ENCODE measurements at regions not wholly inside any gene's neighbourhood (a gene's known extent, or its start where the extent isn't known, plus 50 kb on each side); places are given as distances from the start of the nearest gene placed in this dataset.
"Not testable (repeated sequence)": the region's sequence is repeated elsewhere in the genome, so short reads cannot be mapped to it uniquely, and the experiment has no call there.

DNA sequence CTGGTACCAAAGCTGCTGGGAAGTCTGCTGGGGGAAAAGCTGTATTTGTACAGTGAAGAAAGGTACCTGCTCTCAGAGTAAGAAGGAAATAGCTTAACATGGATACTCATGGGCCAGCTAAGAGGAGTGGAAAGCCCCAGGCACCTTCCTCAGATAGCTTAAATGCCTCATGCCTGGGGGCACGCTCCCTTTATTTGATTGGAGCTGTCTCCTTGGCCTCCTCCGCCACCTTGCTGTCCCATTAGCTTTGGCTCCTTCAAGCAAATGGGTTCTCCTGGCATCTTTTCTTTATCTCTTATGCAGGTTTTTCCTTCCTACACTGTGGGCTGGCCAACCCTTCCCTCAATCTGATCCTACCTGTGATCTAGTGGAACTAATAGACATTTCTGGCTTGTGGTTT lies 318.5 kb downstream of the SH2D4B start:
- Histone ChIP-seq H3K9me3 (ENCODE audit: control insufficient read depth, insufficient read depth, low read length) (peaks cover 8% of the 10 kb centered on the region), H4K5ac (ENCODE audit: low read depth, low read length) (no peak overlapping the region), H3K4me3 (ENCODE audit: insufficient read depth, low read depth, low read length) (no peak overlapping the region), H2BK15ac (ENCODE audit: low read depth, low read length) (no peak overlapping the region), H2AK9ac (replicated peaks; ENCODE audit: low read depth, low read length, poor library complexity) (no peak overlapping the region), H3K27me3 (ENCODE audit: control insufficient read depth, insufficient read depth, low read length) (no peaks in the 10 kb centered on the region), H2BK5ac (ENCODE audit: low read depth, low read length, poor library complexity, severe bottlenecking) (no peak overlapping the region), H3K79me1 (ENCODE audit: low read depth in 1 of 2, low read length in 2 of 2) (no peaks in the 10 kb centered on the region), H3K9ac (ENCODE audit: low read depth, low read length) (no peak overlapping the region), H3K4ac (ENCODE audit: low read depth, low read length) (no peak overlapping the region), H2AFZ (replicated peaks; ENCODE audit: low read length, poor library complexity) (no peak overlapping the region), H2AK5ac (ENCODE audit: low read depth, low read length) (no peak overlapping the region), H3K56ac (ENCODE audit: extremely low read depth, insufficient read depth, low read length) (no peak overlapping the region), H3K4me2 (ENCODE audit: low read depth, low read length) (no peak overlapping the region), H4K91ac (ENCODE audit: insufficient read depth, low read depth, low read length) (no peak overlapping the region), H4K20me1 (ENCODE audit: insufficient read depth, low read length) (no peaks in the 10 kb centered on the region), H2BK20ac (ENCODE audit: low read depth, low read length) (no peak overlapping the region), H3K23ac (ENCODE audit: low read depth, low read length) (no peak overlapping the region), H3K36me3 (ENCODE audit: control insufficient read depth, insufficient read depth, low read length) (no peaks in the 10 kb centered on the region), H3K9me1 (ENCODE audit: insufficient read depth, low read length) (no peaks in the 10 kb centered on the region), H3K4me1 (ENCODE audit: control insufficient read depth, insufficient read depth, low read length) (no peaks in the 10 kb centered on the region), H4K8ac (ENCODE audit: low read depth in 2 of 2, low read length in 2 of 2) (no peak overlapping the region), H3K18ac (ENCODE audit: low read depth, low read length) (no peak overlapping the region), H3K27ac (ENCODE audit: insufficient read depth, low read length) (no peak overlapping the region), H2BK120ac (ENCODE audit: low read depth, low read length) (no peak overlapping the region), H3K14ac (replicated peaks; ENCODE audit: low read depth, low read length) (no peak overlapping the region)
- in situ Hi-C loops (cut with MboI; ENCODE audit: low sequenced_read_pairs) (no loop called here), intact Hi-C loops (cut with micrococcal nuclease) (no loop called here), dilution Hi-C loops (cut with HindIII; ENCODE audit: low sequenced_read_pairs, unreplicated experiment) (no loop called here)
- no TSS peak for BruUV-seq (replicated peaks)
- no peak for ATAC-seq (ENCODE audit: low read depth)
- POLR2A ChIA-PET (ENCODE audit: unreplicated experiment) = no interaction called here
- no CpG with 5 or more reads among the region's 2 CpGs for WGBS, 2 experiments (ENCODE audit: extremely low coverage in 2 of 2, insufficient read length in 1 of 2)
- no peak for TF ChIP-seq RAD21 (IDR thresholded peaks at IDR 0.05; ENCODE audit: low read length)
- TF ChIP-seq, protein P1, sequence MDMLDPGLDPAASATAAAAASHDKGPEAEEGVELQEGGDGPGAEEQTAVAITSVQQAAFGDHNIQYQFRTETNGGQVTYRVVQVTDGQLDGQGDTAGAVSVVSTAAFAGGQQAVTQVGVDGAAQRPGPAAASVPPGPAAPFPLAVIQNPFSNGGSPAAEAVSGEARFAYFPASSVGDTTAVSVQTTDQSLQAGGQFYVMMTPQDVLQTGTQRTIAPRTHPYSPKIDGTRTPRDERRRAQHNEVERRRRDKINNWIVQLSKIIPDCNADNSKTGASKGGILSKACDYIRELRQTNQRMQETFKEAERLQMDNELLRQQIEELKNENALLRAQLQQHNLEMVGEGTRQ (IDR thresholded peaks at IDR 0.05; ENCODE audit: low read depth, low read length) = no peak
- no peak for TF ChIP-seq FOS (IDR thresholded peaks at IDR 0.05; ENCODE audit: low read depth, low read length)
- no peak for TF ChIP-seq BHLHE40 (IDR thresholded peaks at IDR 0.05; ENCODE audit: low read depth, low read length)
- TF ChIP-seq POLR2A (IDR thresholded peaks at IDR 0.05; ENCODE audit: low read depth, low read length) = no peak
- no peak for TF ChIP-seq MAFK (IDR thresholded peaks at IDR 0.05; ENCODE audit: low read depth, low read length)
- CTCF ChIA-PET = no interaction called here
- DNase-seq = no peak

DNA sequence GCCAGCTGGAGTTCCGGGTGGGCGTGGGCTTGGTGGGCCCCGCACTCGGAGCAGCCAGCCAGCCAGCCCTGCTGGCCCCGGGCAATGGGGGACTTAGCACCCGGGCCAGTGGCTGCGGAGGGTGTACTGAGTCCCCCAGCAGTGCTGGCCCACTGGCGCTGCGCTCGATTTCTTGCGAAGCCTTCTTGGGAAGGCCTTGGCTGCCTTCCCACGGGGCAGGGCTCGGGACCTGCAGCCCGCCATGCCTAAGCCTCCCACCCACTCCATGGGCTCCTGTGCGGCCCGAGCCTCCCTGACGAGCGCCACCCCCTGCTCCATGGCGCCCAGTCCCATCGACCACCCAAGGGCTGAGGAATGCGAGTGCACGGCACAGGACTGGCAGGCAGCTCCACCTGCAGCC lies 321.6 kb downstream of the SH2D4B start:
- H3K4me2 ChIP-seq (ENCODE audit: low read depth, low read length); POLR2A ChIA-PET (ENCODE audit: unreplicated experiment); H4K91ac ChIP-seq (ENCODE audit: insufficient read depth, low read depth, low read length); H3K14ac ChIP-seq (replicated peaks; ENCODE audit: low read depth, low read length); H2BK15ac ChIP-seq (ENCODE audit: low read depth, low read length); H3K9me3 ChIP-seq (ENCODE audit: control insufficient read depth, insufficient read depth, low read length); H3K36me3 ChIP-seq (ENCODE audit: control insufficient read depth, insufficient read depth, low read length); H2BK5ac ChIP-seq (ENCODE audit: low read depth, low read length, poor library complexity, severe bottlenecking); H2AK5ac ChIP-seq (ENCODE audit: low read depth, low read length); H4K5ac ChIP-seq (ENCODE audit: low read depth, low read length); H2AK9ac ChIP-seq (replicated peaks; ENCODE audit: low read depth, low read length, poor library complexity); H2BK20ac ChIP-seq (ENCODE audit: low read depth, low read length); H2AFZ ChIP-seq (replicated peaks; ENCODE audit: low read length, poor library complexity); H4K8ac ChIP-seq (ENCODE audit: low read depth in 2 of 2, low read length in 2 of 2); H3K9ac ChIP-seq (ENCODE audit: low read depth, low read length); H3K79me1 ChIP-seq (ENCODE audit: low read depth in 1 of 2, low read length in 2 of 2); H3K4me1 ChIP-seq (ENCODE audit: control insufficient read depth, insufficient read depth, low read length); intact Hi-C loops (cut with micrococcal nuclease); H4K20me1 ChIP-seq (ENCODE audit: insufficient read depth, low read length); BruUV-seq (replicated peaks); H3K4ac ChIP-seq (ENCODE audit: low read depth, low read length); H3K27me3 ChIP-seq (ENCODE audit: control insufficient read depth, insufficient read depth, low read length); H3K27ac ChIP-seq (ENCODE audit: insufficient read depth, low read length); H3K18ac ChIP-seq (ENCODE audit: low read depth, low read length); CTCF ChIA-PET; H3K56ac ChIP-seq (ENCODE audit: extremely low read depth, insufficient read depth, low read length); in situ Hi-C loops (cut with MboI; ENCODE audit: low sequenced_read_pairs); ATAC-seq (ENCODE audit: low read depth); dilution Hi-C loops (cut with HindIII; ENCODE audit: low sequenced_read_pairs, unreplicated experiment); H3K23ac ChIP-seq (ENCODE audit: low read depth, low read length); H3K4me3 ChIP-seq (ENCODE audit: insufficient read depth, low read depth, low read length); DNase-seq; H3K9me1 ChIP-seq (ENCODE audit: insufficient read depth, low read length); H2BK120ac ChIP-seq (ENCODE audit: low read depth, low read length): not testable (repeated sequence)
- WGBS, 2 experiments (ENCODE audit: extremely low coverage in 2 of 2, insufficient read length in 1 of 2) = no CpG with 5 or more reads among the region's 22 CpGs

All from IMR-90 (cell line).